M059J (cell line): ENCODE measurements at regions not wholly inside any gene's neighbourhood (a gene's known extent, or its start where the extent isn't known, plus 50 kb on each side); places are given as distances from the start of the nearest gene placed in this dataset.
"Not testable (repeated sequence)": the region's sequence is repeated elsewhere in the genome, so short reads cannot be mapped to it uniquely, and the experiment has no call there.

Experiments used
- DNase-seq: peaks from one replicate; pipeline ENCODE4 v3.0.0-alpha.2; 2012; ENCODE audit warnings: low read depth

DNA sequence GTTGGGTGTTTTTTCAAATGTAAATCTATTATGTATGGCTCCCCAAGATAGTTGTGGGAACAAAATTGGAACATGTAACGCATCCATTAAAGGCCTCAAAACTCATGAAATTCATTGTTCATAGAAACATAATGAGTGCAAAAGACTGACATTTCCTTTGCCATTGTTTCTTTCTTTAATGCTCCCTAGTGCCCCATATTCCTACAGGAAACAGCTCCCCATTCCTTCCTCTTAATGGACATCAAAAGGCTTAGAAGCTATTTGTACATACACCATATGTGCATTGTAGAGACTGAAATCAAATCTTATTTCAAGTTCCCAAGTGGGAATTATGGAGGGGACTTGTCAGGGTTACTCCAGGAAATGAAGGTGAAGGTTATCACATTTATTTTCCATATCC lies 139.1 kb downstream of the AHR start:
- DNase-seq = no peak

DNA sequence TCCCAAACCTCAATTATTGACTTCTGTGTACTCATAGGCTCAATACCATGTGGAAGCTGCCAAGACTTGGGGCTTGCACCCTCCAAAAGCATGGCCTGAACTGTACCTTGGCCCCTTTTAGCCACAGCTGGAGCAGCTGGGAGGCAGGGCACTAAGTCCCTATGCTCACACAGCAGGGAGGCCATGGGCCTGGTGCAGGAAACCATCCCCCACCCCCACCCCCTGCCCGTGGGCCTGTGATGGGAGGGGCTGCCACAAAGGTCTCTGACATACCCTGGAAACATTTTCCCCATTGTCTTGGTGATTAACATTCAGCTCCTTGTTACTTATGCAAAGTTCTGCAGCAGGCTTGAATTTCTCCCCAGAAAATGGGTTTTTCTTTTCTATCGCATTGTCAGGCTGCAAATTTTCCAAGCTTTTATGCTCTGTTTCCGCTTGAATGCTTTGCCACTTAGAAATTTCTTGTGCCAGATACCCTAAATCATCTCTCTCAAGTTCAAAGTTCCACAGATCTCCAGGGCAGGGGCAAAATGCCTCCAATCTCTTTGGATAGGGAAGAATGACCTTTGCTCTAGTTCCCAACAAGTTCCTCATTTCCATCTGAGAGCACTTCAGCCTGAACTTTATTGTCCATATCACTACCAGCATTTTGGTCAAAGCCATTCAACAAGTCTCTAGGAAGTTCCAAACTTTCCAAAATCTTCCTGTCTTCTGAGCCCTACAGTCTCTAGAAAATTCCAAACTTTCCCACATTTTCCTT lies 141.8 kb downstream of the AHR start:
- not testable (repeated sequence) for DNase-seq

GRCh38 chr7:17440831-17441230 lies 142.4 kb downstream of the AHR start:
- no peak for DNase-seq

DNA sequence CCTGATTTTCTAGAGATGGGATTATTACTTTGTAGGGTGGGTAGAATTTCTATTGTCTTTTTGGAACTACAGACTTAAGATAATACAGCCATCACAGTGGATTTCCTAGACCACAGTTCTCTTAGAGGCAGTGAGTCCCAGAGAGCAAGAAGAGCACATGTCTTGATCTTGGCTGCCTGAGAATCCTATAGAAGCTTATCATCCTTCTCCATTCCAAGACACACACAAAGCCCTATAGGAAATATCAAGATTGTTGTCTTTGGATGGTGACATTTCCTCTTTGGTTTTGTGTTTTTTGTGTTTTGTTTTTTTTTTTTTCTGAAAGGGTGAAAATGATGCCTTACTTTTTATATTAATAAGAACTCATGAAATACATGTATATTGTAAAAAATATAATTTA lies 143.1 kb downstream of the AHR start:
- no peak for DNase-seq

- DNase-seq = no peak
These were observed 145.7 kb downstream of the AHR start for GRCh38 chr7:17444151-17444550.

DNA sequence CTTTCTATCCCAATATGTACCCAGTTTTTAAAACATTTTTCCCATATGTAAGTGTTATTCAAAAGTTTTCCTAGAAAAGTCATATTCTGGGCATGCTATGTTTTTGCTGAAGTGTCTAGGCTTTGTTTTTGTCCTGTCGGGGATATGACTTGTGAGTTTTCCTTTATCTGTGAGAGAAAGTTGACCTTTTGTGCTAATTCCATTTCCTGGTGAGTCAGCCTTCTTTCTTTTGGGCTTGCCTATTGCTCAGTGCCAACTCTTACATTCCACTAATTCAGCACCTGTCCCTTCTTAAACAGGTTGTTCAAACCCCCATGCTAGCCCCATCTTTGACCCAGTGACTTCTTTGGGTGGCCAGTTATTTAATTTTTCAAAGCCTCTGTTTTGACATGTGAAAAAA lies 146.2 kb downstream of the AHR start:
- DNase-seq = peak; percentile 76

DNA sequence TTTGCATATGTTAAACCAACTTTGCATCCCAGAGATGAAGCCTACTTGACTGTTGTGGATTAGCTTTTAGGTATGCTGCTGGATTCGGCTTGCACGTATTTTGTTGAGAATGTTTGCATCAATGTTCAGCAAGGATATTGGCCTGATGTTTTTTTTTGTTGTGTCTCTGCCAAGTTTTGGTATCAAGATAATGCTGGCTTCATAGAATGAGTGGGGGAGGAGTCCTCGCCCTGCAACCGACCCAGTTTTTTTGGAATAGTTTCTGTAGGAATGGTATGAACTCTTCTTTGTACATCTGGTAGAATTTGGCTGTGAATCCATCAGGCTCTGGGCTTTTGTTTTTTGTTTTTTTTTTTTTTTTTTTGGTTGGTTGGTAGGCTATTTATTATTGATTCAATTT lies 147.9 kb downstream of the AHR start:
- no peak for DNase-seq

GRCh38 chr7:17447728-17448478 lies 149.5 kb downstream of the AHR start:
- peak; percentile 16 for DNase-seq

DNA sequence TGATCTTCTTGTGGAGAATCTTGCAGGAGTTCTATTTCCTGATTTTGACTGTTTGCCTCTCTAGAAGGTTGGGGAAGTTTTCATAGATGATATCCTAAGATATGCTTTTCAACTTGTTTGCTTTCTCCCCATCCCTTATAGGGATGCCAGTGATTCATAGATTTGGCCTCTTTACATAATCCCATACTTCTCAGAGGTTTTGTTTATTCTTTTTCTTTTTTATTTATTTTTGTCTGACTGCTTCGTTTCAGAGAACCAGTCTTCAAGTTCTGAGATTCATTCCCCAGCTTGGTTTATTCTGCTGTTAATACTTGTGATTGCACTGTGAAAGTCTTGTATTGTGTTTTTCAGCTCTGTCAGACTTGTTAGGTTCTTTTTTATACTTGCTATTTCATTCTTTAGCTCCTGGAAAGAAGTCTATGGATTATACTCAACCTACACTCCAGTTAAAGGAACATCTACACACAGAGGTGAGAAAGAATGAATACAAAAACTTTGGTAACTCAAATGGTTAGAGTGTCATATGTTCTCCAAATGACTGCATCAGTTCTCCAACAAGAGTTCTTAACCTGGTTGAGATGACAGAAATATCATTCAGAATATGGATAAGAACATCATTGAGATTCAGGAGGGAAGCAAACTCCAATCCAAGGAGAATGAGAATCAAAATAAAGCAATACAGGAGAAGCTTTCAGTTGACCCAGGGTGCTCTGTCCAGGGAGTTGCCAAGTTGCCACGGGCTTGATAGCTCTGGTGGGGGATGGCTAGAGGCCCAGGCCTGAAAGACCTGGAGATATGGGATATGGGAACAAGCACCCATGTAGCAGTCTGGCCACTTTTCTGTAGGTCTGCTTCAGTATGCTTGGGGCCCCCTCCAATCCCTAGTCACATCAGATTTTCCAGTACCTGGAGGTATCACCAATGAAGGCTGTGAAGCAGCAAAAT lies 150.3 kb downstream of the AHR start:
- peak; percentile 9 for DNase-seq

DNA sequence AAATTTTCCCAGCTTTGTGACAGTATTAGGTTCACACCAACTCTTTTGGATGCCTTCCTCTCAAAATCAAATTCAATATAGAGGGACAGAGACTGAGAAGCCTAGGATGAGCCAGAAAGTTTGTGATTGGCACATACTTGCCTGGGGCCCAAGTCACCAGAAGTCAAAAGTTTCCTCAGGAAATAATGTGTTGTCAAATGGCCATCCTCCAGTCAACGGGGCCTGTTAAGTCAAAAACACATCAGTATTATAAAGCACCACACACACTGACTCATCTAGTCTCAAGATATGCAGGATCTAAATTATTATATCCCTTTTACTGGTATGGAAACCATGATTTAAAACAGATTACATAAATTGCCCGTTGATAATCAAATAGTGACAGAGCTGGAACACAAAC lies 158.1 kb downstream of the AHR start:
- DNase-seq = peak; percentile 46

GRCh38 chr7:17460001-17460400 lies 161.5 kb downstream of the AHR start:
- no peak for DNase-seq

- no peak for DNase-seq
These were observed 162.2 kb downstream of the AHR start for GRCh38 chr7:17460665-17461064.

DNA sequence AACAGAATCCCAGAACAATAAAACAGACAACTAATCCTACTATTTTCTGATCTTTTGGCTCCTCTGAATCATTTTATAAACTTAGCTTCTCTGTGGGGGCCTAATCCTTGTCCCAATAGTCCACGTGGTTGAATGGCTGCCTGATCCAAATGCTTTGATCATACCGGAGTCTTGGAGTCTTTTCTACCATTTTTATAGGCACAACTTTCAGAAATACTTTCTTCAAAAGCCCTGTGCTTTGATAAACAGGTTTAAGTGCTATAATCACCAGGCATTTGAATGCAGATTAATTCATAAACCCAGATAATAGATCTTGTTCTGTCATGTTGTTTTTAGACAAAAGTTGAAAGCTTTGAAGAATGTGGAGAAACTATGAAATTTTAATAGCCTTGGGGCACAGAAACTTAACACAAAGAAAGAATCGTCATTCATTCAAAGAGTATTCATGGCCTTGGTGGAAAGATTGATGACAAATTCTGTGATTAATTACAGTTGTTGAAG lies 163.7 kb downstream of the AHR start:
- DNase-seq = peak; percentile 85

- no peak for DNase-seq
These were observed 165.1 kb downstream of the AHR start for GRCh38 chr7:17463511-17464085.

DNA sequence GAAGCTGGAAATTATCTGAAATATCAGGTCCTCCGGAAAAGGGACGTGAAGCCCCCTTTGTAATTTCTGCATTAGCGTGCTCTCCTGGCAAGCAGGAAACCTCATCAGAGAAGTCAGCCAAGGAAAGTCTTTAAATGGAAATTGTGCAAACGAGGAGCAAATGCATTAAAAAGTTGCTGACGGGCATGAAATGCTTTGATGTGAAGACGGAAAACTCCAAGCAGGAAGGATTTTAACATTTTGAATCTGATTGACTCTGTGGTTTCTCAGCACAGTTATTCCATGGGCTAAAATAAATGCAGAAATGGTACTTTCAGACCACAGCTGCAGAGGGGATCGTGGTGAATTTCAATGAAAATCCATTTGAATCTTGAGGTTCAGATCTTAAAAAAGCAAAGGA lies 167.8 kb downstream of the AHR start:
- DNase-seq = peak; percentile 3

DNA sequence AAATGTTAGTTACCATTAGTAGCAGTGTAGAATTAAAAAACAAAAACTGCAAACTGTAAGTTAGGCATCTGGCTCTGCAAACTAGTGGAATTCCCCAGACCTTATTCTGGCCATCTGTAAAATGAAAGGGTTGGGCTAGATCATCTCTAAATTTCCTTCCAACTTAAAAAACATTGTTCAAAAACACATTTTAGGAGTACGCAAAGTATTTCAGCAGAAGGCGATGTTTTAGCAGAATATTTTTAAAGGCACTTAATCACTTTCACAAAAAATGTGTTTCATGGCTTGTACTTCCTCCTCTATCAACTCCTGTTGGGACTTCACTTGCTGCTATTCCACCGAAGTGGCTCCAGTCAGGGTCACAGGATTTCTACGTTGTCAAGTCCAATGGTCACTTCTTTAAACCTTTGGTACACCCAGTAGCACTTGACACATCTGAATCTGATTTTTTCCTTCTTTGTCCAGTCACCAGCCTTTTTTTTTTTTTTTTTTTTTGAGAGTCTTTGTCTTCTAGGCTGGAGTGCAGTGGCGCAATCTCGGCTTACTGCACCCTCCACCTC lies 169.0 kb downstream of the AHR start:
- no peak for DNase-seq

DNA sequence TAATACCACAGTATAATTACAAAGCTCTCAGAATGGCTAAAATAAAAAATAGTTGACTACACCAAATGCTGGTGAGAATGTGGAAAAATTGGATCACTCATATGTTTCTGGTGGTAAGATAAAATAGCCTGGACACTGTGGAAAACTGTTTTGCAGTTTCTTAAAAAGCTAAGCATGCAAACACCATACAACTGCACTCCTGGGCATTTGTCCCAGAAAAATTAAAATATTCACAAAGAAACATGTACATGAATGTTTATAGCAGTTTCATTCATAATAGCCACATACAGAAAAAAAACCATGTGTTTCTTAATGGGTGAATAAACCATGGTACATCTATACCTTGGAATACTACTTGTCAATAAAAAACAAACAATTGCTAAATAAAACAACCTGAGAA lies 172.9 kb downstream of the AHR start:
- DNase-seq = no peak

- no peak for DNase-seq
These were observed 174.1 kb downstream of the AHR start for GRCh38 chr7:17472518-17472917.

DNA sequence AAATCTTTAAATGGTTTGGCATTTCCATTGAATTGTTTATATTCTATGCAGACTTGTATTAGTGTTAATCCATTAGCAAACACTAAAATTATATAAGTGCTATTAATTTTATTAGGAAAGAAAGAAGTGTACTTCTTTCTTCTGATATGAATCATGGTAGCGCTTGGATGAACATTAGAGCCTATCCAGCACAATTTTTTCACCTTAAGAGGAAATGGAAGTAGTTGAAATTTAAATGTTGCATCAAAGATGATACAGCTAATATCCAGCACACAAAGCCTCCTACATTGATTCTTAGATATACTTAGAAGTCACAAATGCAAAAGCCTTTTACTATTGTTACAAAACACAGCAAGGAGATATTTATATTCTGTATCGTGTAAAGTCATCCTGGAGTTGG lies 174.5 kb downstream of the AHR start:
- no peak for DNase-seq

- peak; percentile 18 for DNase-seq
These were observed 176.4 kb downstream of the AHR start for GRCh38 chr7:17474724-17475344.

DNA sequence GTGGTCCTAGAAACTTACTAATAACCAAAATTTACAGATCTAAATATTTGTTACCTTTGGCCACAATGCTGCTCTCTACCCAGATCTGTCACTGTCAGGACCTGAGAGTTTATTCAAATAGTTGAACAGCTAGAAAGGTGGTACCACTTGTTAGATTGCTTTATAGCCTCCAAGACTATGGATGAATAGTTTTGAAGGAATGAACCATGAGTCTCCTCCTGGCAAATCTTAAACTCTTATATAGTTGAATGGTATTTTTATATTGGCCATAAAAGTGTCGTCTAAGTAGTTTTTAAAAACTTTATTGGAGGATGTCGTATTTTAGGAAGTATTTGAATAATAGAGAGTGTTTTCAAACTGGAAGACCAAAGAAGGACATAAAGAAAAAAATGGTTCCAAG lies 178.7 kb downstream of the AHR start:
- DNase-seq = no peak
